Stomach (tissue), 4 donors: ENCODE measurements at regions not wholly inside any gene's neighbourhood (a gene's known extent, or its start where the extent isn't known, plus 50 kb on each side); places are given as distances from the start of the nearest gene placed in this dataset.

Experiments
- CTCF ChIP-seq, 7 experiments: fragments of 450-650 bp in 4 of 7; fragments of 200-600 bp in 3 of 7; sonication (generic) in 3 of 7; IDR thresholded peaks; one replicate each; pipeline ENCODE4 v1.5.1; 2016 to 2019; ENCODE audit warnings: antibody characterized with exemption in 7 of 7, control low read depth in 2 of 7, mild to moderate bottlenecking in 1 of 7
- POLR2A ChIP-seq, 4 donors: fragments of 450-650 bp; IDR thresholded peaks; one replicate each; pipeline ENCODE4 v1.6.1; 2016; ENCODE audit warnings: antibody characterized with exemption in 4 of 4, control low read depth in 2 of 4, mild to moderate bottlenecking in 1 of 4, moderate library complexity in 1 of 4

GRCh38 chr5:71832812-71833715, 114.0 kb downstream of the CARTPT start:
- TF ChIP-seq CTCF (IDR thresholded peaks at IDR 0.05) (no peak), POLR2A (IDR thresholded peaks at IDR 0.05) (no peak)
